Thoracic aorta (tissue), 2 donors: ENCODE measurements at regions not wholly inside any gene's neighbourhood (a gene's known extent, or its start where the extent isn't known, plus 50 kb on each side); places are given as distances from the start of the nearest gene placed in this dataset.

ENCODE experiments used
- ATAC-seq: fragments of 150-250 bp; one replicate; pipeline ENCODE4 v1.8.0; 2017; ENCODE audit warnings: low read depth; ENCODE audit not compliant: insufficient number of reproducible peaks, low FRiP score
- DNase-seq: peaks from one replicate; pipeline ENCODE4 v3.0.0-alpha.2; 2020; ENCODE audit warnings: low spot score
- H3K27ac ChIP-seq, 2 donors: fragments of 200-600 bp; sonication (generic); 1 replicate in 1 of 2; 2 replicates in 1 of 2; pipeline ENCODE4 v1.5.1; 2016; ENCODE audit warnings: mild to moderate bottlenecking in 2 of 2, moderate library complexity in 2 of 2
- H3K27me3 ChIP-seq: fragments of 200-600 bp; sonication (generic); replicated peaks from 2 replicates; pipeline ENCODE4 v1.6.0; 2016; ENCODE audit warnings: mild to moderate bottlenecking; ENCODE audit not compliant: insufficient read depth
- H3K36me3 ChIP-seq: fragments of 200-600 bp; sonication (generic); one replicate; pipeline ENCODE4 v1.5.1; 2016
- H3K4me1 ChIP-seq, 2 donors: fragments of 200-600 bp; sonication (generic); 1 replicate in 1 of 2; 2 replicates in 1 of 2; pipeline versions ENCODE4 v1.5.1 to v1.6.0; 2016; ENCODE audit warnings: low read depth in 2 of 2, mild to moderate bottlenecking in 1 of 2; ENCODE audit not compliant: control insufficient read depth in 1 of 2
- H3K4me3 ChIP-seq: fragments of 200-600 bp; sonication (generic); 2 replicates; pipeline ENCODE4 v1.5.1; 2016; ENCODE audit warnings: mild to moderate bottlenecking
- H3K9me3 ChIP-seq: fragments of 200-600 bp; sonication (generic); 2 replicates; pipeline ENCODE4 v1.5.1; 2016
- CTCF ChIP-seq: fragments of 200-600 bp; sonication (generic); IDR thresholded peaks from one replicate; pipeline ENCODE4 v1.5.1; 2019; ENCODE audit warnings: antibody characterized with exemption

DNA sequence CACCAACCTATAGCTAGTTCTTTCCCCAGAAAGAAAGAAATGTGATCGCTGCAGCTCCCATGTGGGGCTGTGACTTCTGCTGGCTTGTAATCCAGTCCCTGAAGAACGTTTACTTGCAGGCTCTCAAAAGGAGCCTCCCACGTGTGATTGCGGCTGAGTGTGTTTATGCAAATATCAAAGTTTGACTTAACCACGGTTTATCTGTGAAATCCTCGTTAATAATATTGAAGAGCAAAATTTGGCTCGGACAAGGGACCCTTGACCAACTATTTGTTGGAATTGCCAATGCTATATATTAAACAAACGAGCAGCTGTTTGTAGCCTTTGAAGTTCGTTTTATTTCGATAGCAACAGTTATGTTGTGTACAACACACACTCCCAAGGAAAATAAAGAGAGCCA lies 470.1 kb upstream of the NRP1 start:
- Histone ChIP-seq H3K4me3 (no peak overlapping the region), H3K27ac (no peak overlapping the region), H3K4me1 (peaks cover 5 to 8% of the 10 kb centered on the region in 2 donors), H3K27me3 (no peaks in the 10 kb centered on the region), H3K36me3 (no peaks in the 10 kb centered on the region), H3K9me3 (no peaks in the 10 kb centered on the region)
- no peak for DNase-seq
- TF ChIP-seq CTCF = no peak
- no peak for ATAC-seq

DNA sequence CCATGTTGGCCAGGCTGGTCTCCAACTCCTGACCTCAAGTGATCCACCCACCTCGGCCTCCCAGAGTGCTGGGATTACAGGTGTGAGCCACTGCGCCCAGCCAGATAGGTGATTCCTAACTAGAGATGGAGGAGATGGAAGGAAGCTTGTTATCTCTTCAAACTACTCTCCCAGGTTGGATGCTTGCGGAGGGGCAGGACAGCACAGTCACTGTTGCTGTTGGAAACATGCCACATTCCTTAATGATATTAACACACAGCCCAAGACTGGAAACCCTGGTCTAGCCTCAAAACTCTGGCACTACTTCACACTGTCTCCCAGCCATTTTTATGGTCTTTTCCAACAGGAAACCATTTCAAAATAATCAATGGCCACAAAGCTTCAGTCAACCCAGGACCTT lies 468.8 kb upstream of the NRP1 start:
- peaks cover 8 to 10% of the 10 kb centered on the region in 2 donors for H3K4me1 ChIP-seq
- no peaks in the 10 kb centered on the region for H3K9me3 ChIP-seq
- H3K36me3 ChIP-seq = no peaks in the 10 kb centered on the region
- H3K27ac ChIP-seq = no peak overlapping the region
- TF ChIP-seq CTCF = no peak
- H3K4me3 ChIP-seq = no peak overlapping the region
- ATAC-seq (no peak), DNase-seq (no peak)
- no peaks in the 10 kb centered on the region for H3K27me3 ChIP-seq

GRCh38 chr10:33802566-33802965 lies 468.1 kb upstream of the NRP1 start:
- TF ChIP-seq CTCF = no peak
- H3K4me1 ChIP-seq = peaks cover 8 to 10% of the 10 kb centered on the region in 2 donors
- no peak overlapping the region for H3K27ac ChIP-seq
- H3K4me3 ChIP-seq = no peak overlapping the region
- H3K36me3 ChIP-seq = no peaks in the 10 kb centered on the region
- no peaks in the 10 kb centered on the region for H3K9me3 ChIP-seq
- no peaks in the 10 kb centered on the region for H3K27me3 ChIP-seq
- DNase-seq (no peak), ATAC-seq (no peak)

- no peak overlapping the region for H3K27ac ChIP-seq
- no peak for DNase-seq
- TF ChIP-seq CTCF = no peak
- no peaks in the 10 kb centered on the region for H3K27me3 ChIP-seq
- H3K4me1 ChIP-seq = peaks cover 8 to 10% of the 10 kb centered on the region in 2 donors
- H3K36me3 ChIP-seq = no peaks in the 10 kb centered on the region
- no peak overlapping the region for H3K4me3 ChIP-seq
- H3K9me3 ChIP-seq = no peaks in the 10 kb centered on the region
- no peak for ATAC-seq
Measured at GRCh38 chr10:33801705-33802104, 467.2 kb upstream of the NRP1 start.

GRCh38 chr10:33800986-33801385 lies 466.5 kb upstream of the NRP1 start:
- H3K27ac ChIP-seq = no peak overlapping the region
- TF ChIP-seq CTCF = no peak
- H3K9me3 ChIP-seq = no peaks in the 10 kb centered on the region
- DNase-seq (no peak), ATAC-seq (no peak)
- H3K4me1 ChIP-seq = peaks cover 8 to 10% of the 10 kb centered on the region in 2 donors
- H3K36me3 ChIP-seq = no peaks in the 10 kb centered on the region
- no peak overlapping the region for H3K4me3 ChIP-seq
- H3K27me3 ChIP-seq = no peaks in the 10 kb centered on the region
